AG08396 (cell line): ENCODE measurements at regions not wholly inside any gene's neighbourhood (a gene's known extent, or its start where the extent isn't known, plus 50 kb on each side); places are given as distances from the start of the nearest gene placed in this dataset.

Source experiments
- DNase-seq: peaks from one replicate; pipeline ENCODE4 v3.0.0; 2012; ENCODE audit warnings: low spot score, mixed read lengths

DNA sequence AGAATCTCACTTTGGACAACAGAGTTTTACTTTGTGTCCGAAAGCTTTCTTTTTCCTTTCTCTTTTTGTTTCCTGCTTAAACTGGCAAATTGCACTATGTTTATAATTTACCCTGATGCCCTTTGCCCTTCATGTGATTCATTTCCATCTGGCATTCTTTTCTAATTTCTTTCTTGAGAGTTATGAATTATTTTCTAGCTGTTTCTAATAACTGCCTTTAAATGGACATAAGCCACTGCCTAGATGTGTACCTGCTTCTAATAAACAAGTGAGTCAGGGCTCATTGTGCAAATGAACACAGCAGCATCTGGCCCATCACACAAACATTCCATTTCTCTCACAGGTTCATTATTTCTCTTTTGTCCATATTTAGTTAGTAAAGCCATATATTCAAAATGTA is 242.3 kb upstream of the GPRIN3 start:
- no peak for DNase-seq

GRCh38 chr4:89545315-89545714 is 237.7 kb upstream of the GPRIN3 start:
- no peak for DNase-seq

- no peak for DNase-seq
Measured at GRCh38 chr4:89541998-89542397, 234.4 kb upstream of the GPRIN3 start.

- DNase-seq = no peak
Measured at GRCh38 chr4:89539797-89540711, 232.5 kb upstream of the GPRIN3 start.

DNA sequence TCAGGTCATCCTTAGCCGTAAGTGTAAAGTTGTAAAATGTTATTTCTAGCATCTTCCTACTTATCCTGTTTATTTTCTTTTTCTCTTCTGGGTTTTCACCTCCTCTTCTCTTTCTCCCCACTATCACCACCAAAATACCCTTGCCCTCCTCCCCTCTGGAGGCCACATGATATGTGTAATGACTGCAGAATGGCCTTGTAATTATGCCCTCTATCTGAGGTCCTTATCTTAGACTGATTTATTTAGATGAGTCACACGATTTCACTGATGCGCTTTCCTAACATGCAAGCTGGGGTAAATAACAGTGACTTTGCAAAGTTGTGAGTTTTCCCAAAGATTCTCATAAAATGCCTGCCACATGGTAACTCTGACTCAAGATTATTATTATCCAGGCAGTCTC is 231.8 kb upstream of the GPRIN3 start:
- DNase-seq = peak; percentile 29

DNA sequence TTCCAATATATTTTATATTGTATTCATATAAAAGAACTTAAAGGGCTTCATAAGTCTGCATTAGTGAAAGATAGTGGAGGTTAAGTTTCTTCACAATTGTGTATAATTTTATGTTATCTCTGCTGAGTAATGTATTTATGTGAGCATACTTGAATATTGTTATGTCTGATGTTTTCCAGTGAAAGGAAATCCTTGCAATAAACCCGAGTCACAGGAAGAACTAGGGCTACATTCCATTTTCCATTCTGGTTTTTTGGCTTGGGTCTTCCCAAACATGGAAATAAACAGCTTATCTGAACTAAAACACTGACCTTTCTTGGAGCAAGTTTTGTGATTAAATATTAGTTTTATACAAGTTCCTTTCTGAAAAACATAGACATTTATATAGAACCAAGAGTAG is 231.3 kb upstream of the GPRIN3 start:
- DNase-seq = no peak

DNA sequence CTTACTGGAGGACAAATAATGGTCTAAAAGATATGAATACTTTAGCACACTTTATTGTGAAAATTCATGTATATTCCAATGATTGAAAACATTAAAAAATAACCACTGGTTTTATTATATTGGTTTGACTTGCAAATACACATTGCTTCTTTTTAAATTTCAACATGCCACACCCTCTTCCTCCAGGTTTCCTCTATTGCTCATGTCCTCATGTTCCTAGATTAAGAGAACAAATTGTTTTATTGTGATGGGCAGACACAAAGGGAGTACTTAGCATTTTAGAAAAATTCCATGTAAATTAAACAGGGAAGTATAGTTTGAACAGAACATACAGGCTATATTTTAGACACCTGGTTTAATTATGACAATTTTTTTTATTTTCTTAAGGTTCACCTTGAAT is 230.6 kb upstream of the GPRIN3 start:
- DNase-seq = no peak

DNA sequence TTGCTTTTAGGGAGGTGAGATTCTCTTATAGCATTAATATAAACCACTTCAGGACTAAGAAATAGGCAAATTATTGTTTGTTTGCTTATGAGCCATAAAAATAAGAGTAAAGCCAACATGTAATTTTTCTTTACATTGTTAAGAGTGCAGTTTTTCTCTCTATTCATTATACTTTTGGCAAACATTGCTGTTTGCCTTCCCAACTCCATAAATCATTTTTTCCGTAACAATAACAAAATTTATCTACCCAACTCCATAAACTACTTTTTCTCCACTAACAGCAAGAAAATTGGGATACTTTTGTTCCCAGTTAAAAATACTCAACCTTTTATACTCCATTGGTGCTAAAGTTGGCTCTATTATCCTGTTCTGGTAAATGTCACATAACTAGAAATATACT is 229.7 kb upstream of the GPRIN3 start:
- no peak for DNase-seq

- DNase-seq = no peak
Measured at GRCh38 chr4:89535251-89535650, 227.7 kb upstream of the GPRIN3 start.

- DNase-seq = no peak
Measured at GRCh38 chr4:89534356-89534755, 226.8 kb upstream of the GPRIN3 start.

DNA sequence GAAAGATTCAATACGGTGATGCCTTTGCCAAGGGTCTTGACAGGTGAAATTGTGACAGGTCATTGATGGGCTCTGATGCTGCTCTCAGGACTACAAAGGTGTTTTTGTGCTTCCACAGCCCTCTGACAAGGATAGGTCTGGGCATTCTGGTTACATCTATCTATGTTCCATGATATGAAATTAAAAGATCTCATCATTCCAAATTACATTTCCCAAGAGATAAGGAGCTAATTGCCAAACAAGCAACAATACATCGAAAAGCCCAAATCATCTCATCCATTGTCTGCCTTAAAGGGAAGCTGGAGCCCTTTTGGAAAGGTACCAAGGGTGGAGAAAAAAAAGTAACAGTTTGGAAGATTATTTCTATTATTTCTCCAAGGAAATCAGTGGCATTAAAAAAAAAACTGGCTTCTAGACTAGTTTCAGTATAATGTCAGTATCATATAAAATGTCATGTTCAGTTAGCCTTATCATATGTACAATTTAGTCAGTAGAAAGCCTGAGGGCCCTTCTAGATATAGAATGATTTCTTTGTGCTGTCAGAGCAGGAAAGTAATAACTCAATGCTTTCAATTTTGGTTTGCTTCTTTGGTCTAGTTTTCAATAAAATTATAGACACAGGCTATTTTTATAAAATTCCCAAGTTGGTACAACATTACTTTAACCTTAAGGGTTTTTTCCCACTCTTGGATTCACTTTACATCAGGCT is 224.5 kb upstream of the GPRIN3 start:
- DNase-seq = no peak

GRCh38 chr4:89528526-89529133 is 221.0 kb upstream of the GPRIN3 start:
- DNase-seq = no peak

- no peak for DNase-seq
Measured at GRCh38 chr4:89521826-89522225, 214.2 kb upstream of the GPRIN3 start.

DNA sequence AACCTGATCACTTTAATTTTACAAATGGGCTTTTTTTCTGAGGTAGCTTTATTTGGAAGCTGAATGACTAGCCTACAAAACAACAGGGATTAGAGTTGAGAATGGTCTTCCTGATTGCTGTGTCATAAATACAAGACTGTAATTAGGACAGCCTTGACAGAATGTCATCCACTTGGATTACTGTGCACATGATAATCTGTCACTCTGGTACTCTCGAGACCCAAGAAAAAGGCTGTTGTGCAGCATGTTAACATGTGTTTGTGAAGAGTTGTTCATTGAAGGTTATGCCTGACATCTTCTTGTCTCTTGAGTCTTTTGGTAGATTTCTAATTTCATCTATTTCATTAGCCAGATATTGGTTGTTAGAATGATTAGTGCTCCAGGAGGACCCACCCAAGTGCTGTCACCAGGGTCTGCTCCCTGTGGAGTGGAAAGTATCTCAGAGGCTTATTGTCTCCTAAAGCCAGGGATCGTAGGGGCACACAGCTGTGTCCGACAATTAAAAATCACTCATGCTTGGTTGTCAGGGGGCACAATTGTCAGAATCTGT is 212.2 kb upstream of the GPRIN3 start:
- DNase-seq = no peak

DNA sequence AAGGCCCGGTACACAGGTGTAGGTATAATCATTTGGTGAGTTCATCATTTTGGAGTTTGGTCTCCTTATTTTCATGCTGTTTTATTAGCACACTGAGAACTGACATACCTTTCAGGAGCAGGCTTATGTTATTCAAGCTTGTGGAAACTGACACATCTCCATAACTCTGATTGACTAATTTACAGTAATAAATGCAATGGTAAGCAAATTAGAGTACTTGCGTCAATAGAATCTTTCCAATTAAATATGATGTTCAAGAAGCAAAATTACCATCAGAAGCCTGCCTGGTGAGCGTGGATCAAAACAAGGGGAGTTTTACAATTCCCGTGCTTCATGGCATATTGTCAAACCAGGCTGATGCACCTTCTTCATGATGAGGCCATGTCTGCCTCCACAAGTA is 210.7 kb upstream of the GPRIN3 start:
- no peak for DNase-seq

DNA sequence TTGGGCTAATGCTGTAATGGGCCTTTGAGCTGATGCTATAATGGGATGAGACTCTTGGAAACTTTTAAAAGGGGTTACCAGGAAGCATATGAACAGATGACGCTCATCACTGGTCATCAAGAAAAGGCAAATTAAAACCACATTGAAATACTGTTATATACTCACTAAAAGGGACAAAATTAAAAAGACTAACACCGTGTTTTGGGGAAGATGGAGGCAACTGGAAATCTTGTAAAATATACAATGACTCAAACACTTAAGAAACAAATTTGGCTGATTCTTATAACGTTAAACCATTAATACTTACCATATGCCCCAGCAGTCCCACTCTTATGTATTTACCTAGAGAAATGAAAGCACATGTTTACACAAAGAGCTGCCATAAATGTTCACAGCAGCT is 207.2 kb upstream of the GPRIN3 start:
- DNase-seq = no peak

DNA sequence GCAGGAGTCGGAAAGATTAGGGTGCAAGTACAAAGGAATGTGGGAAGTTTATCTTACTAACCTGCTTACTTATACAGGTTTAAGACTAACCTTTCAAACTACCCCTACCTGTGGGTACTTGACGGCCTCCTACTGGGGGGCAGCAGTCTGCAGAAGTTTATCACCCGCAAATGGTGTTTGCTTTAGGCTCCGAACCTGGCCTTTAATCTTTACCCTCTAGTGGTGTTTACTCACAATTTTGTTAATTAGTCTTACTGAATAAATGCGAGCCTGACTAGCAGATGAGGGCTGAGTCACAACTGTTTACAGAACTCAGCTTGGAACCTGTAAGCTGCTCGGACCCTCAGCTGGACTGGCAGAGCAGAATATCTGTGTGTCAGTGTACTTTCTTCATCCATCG is 204.2 kb upstream of the GPRIN3 start:
- DNase-seq = no peak

- DNase-seq = peak; percentile 10
Measured at GRCh38 chr4:89509708-89510281, 202.2 kb upstream of the GPRIN3 start.

- DNase-seq = no peak
Measured at GRCh38 chr4:89506866-89507491, 199.4 kb upstream of the GPRIN3 start.

GRCh38 chr4:89502581-89502980 is 195.0 kb upstream of the GPRIN3 start:
- no peak for DNase-seq

DNA sequence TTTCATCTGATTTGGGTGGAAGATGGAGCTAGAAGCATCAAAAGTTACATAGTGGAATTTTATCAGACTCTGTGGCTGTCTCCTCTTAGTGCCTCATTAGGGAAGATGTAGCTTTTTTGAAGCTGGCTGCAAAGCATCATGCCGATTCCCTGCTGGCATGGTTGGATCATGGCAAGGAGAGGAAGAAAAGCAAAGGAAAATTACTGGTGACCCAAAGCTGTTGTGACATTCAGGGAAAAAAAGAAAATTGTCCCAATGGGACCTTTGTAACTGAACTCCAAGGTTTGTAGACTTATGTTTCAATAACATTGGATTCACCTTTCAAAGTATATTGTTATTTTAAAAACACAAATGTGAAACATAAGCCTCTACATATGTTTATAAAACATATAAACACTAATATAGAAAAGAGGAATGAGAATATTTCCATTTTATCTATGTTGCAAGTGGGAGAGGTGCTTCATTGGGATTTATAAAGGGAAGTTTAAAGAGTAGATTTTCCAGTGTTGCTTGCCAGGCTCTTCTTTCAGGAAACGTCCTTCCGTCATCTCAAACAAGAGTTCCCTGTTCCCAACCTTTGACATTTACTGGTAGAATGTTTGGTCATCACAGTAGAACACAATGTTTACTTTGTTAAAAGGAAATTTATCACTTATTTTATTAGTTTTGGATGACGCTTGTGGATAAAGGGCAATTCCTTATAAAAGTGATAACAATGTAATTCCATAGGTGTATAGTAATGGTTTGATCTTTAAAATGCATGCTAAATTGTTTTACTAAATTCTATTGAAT is 190.1 kb upstream of the GPRIN3 start:
- no peak for DNase-seq
